GM23338 (cell line): ENCODE measurements at regions not wholly inside any gene's neighbourhood (a gene's known extent, or its start where the extent isn't known, plus 50 kb on each side); places are given as distances from the start of the nearest gene placed in this dataset.

Experiments used
- ATAC-seq: fragments of 200-7000 bp; cut with Tn5 transposase; 3 replicates; pipeline ENCODE4 v1.9.1; 2020
- DNase-seq: peaks from one replicate; pipeline ENCODE4 v3.0.0-alpha.2; 2015; ENCODE audit warnings: low spot score
- H2AFZ ChIP-seq: fragments of 200-600 bp; sonication (generic); 2 replicates; pipeline ENCODE4 v1.8.0; 2016; ENCODE audit warnings: antibody characterized with exemption, mild to moderate bottlenecking, moderate library complexity
- H3F3A ChIP-seq: fragments of 200-600 bp; sonication (generic); replicated peaks from 2 replicates; pipeline ENCODE4 v1.8.0; 2017; ENCODE audit warnings: antibody characterized with exemption, mixed run types, low read depth
- H3K27ac ChIP-seq: fragments of 200-600 bp; sonication (generic); 2 replicates; pipeline ENCODE4 v1.6.1; 2016; ENCODE audit warnings: low read depth
- H3K27me3 ChIP-seq: fragments of 200-600 bp; sonication (generic); 2 replicates; pipeline ENCODE4 v1.8.0; 2016; ENCODE audit warnings: mild to moderate bottlenecking, mixed run types, moderate library complexity; ENCODE audit not compliant: insufficient read depth
- H3K36me3 ChIP-seq: fragments of 200-600 bp; sonication (generic); 2 replicates; pipeline ENCODE4 v1.8.0; 2016; ENCODE audit warnings: mild to moderate bottlenecking; ENCODE audit not compliant: insufficient read depth
- H3K4me1 ChIP-seq: fragments of 200-600 bp; sonication (generic); 2 replicates; pipeline ENCODE4 v1.8.0; 2016; ENCODE audit warnings: mild to moderate bottlenecking, moderate library complexity; ENCODE audit not compliant: insufficient read depth
- H3K4me2 ChIP-seq: fragments of 200-600 bp; sonication (generic); 2 replicates; pipeline ENCODE4 v1.7.1; 2017; ENCODE audit warnings: mixed run types
- H3K4me3 ChIP-seq: fragments of 200-600 bp; sonication (generic); 2 replicates; pipeline ENCODE4 v1.6.1; 2016; ENCODE audit warnings: mixed run types
- H3K79me2 ChIP-seq: fragments of 200-600 bp; sonication (generic); replicated peaks from 2 replicates; pipeline ENCODE4 v1.8.0; 2017; ENCODE audit warnings: mild to moderate bottlenecking; ENCODE audit not compliant: insufficient read depth
- H3K9me2 ChIP-seq: fragments of 200-600 bp; sonication (generic); 2 replicates; pipeline ENCODE4 v1.8.0; 2017; ENCODE audit not compliant: insufficient read depth
- H4K20me1 ChIP-seq: fragments of 200-600 bp; sonication (generic); replicated peaks from 2 replicates; pipeline ENCODE4 v1.8.0; 2017; ENCODE audit warnings: mild to moderate bottlenecking; ENCODE audit not compliant: insufficient read depth
- H3K27ac Mint-ChIP-seq: 2 replicates; pipeline ENCODE4 v1.8.0; 2020; ENCODE audit warnings: inconsistent platforms, mild to moderate bottlenecking, moderate library complexity, mixed read lengths
- H3K27me3 Mint-ChIP-seq: 3 replicates; pipeline ENCODE4 v1.8.0; 2022; ENCODE audit warnings: low read depth, mild to moderate bottlenecking, moderate library complexity, mixed read lengths, inconsistent platforms; ENCODE audit not compliant: insufficient read depth, poor library complexity
- H3K36me3 Mint-ChIP-seq: 3 replicates; pipeline ENCODE4 v1.8.0; 2021; ENCODE audit warnings: low read depth, mild to moderate bottlenecking, inconsistent platforms, moderate library complexity, mixed read lengths
- H3K4me1 Mint-ChIP-seq: 3 replicates; pipeline ENCODE4 v1.8.0; 2020; ENCODE audit warnings: mild to moderate bottlenecking, inconsistent platforms, mixed read lengths
- H3K4me3 Mint-ChIP-seq: 3 replicates; pipeline ENCODE4 v1.8.0; 2021; ENCODE audit warnings: moderate library complexity, mild to moderate bottlenecking, inconsistent platforms, mixed read lengths
- H3K9me3 Mint-ChIP-seq: 3 replicates; pipeline ENCODE4 v1.8.0; 2020; ENCODE audit warnings: moderate library complexity, mild to moderate bottlenecking, inconsistent platforms, mixed read lengths
- CREB1 ChIP-seq: fragments of 250-450 bp; sonication (Bioruptor Pico); IDR thresholded peaks from 2 replicates; pipeline ENCODE4 v1.5.0; 2020; ENCODE audit warnings: low read depth, mild to moderate bottlenecking, moderate library complexity
- EZH2 ChIP-seq: fragments of 200-600 bp; sonication (generic); IDR thresholded peaks from one replicate; pipeline ENCODE4 v1.8.0; 2017; ENCODE audit warnings: antibody characterized with exemption, mild to moderate bottlenecking, low read depth; ENCODE audit not compliant: unreplicated experiment
- EZH2phosphoT487 ChIP-seq: fragments of 200-600 bp; sonication (generic); IDR thresholded peaks from one replicate; pipeline ENCODE4 v1.8.1; 2018; ENCODE audit warnings: antibody characterized with exemption; ENCODE audit not compliant: unreplicated experiment
- JUNB ChIP-seq: IDR thresholded peaks from one replicate; pipeline ENCODE4 v1.6.1; 2016; ENCODE audit warnings: antibody characterized with exemption; ENCODE audit not compliant: unreplicated experiment
- NANOG ChIP-seq: IDR thresholded peaks from 2 replicates; pipeline ENCODE4 v1.6.1; 2016; ENCODE audit warnings: antibody characterized with exemption, borderline replicate concordance
- POLR2AphosphoS5 ChIP-seq: IDR thresholded peaks from 2 replicates; pipeline ENCODE4 v1.6.1; 2016; ENCODE audit warnings: antibody characterized with exemption, low read depth
- STAT1 ChIP-seq: IDR thresholded peaks from one replicate; pipeline ENCODE4 v1.6.1; 2016; ENCODE audit warnings: antibody characterized with exemption; ENCODE audit not compliant: unreplicated experiment
- ZNF114 ChIP-seq: fragments of 250-450 bp; sonication (Bioruptor Pico); IDR thresholded peaks from 2 replicates; pipeline ENCODE4 v1.5.0; 2020; ENCODE audit warnings: mild to moderate bottlenecking, moderate library complexity
- ZNF331 ChIP-seq: fragments of 250-450 bp; sonication (Bioruptor Pico); IDR thresholded peaks from 2 replicates; pipeline ENCODE4 v1.5.0; 2020; ENCODE audit warnings: low read depth, mild to moderate bottlenecking, moderate library complexity
- ZNF462 ChIP-seq: fragments of 250-450 bp; sonication (Bioruptor Pico); IDR thresholded peaks from 2 replicates; pipeline ENCODE4 v1.5.0; 2020; ENCODE audit warnings: mild to moderate bottlenecking, moderate library complexity
- TF ChIP-seq, protein P1 (sequence below): IDR thresholded peaks from one replicate; pipeline ENCODE4 v1.6.1; 2018; ENCODE audit warnings: antibody characterized with exemption; ENCODE audit not compliant: unreplicated experiment
- TF ChIP-seq, protein P2 (sequence below): IDR thresholded peaks from 2 replicates; pipeline ENCODE4 v1.6.1; 2016; ENCODE audit warnings: antibody characterized with exemption
- TF ChIP-seq, protein P3 (sequence below), 2 experiments: fragments of 200-600 bp in 1 of 2; sonication (generic) in 1 of 2; conservative IDR thresholded peaks; 2 replicates each; pipeline versions ENCODE4 v1.5.1 to v1.6.1; 2016 to 2017; ENCODE audit warnings: antibody characterized with exemption in 2 of 2, low read depth in 2 of 2, mild to moderate bottlenecking in 2 of 2, moderate library complexity in 1 of 2

GRCh38 chr1:184260382-184260781 is 126.4 kb upstream of the C1orf21 start:
- H4K20me1 ChIP-seq, result no peaks in the 10 kb centered on the region
- no peaks in the 10 kb centered on the region; the same call in none of the 2 replicates for H3K9me2 ChIP-seq
- no peak overlapping the region for H3K4me3 ChIP-seq
- no peaks in the 10 kb centered on the region for H3K4me1 ChIP-seq
- Mint-ChIP-seq H3K27ac (no peak overlapping the region), H3K9me3 (no peaks in the 10 kb centered on the region), H3K4me3 (no peak overlapping the region), H3K4me1 (peaks cover 7% of the 10 kb centered on the region; the same call in 2 of the 3 replicates), H3K36me3 (no peaks in the 10 kb centered on the region), H3K27me3 (no peaks in the 10 kb centered on the region)
- no peak overlapping the region for H3K4me2 ChIP-seq
- H3F3A ChIP-seq, result no peaks in the 10 kb centered on the region
- H3K27ac ChIP-seq, result no peak overlapping the region
- no peaks in the 10 kb centered on the region for H3K36me3 ChIP-seq
- H2AFZ ChIP-seq, result no peak overlapping the region
- DNase-seq (no peak), ATAC-seq (no peak)
- TF ChIP-seq, protein P1, sequence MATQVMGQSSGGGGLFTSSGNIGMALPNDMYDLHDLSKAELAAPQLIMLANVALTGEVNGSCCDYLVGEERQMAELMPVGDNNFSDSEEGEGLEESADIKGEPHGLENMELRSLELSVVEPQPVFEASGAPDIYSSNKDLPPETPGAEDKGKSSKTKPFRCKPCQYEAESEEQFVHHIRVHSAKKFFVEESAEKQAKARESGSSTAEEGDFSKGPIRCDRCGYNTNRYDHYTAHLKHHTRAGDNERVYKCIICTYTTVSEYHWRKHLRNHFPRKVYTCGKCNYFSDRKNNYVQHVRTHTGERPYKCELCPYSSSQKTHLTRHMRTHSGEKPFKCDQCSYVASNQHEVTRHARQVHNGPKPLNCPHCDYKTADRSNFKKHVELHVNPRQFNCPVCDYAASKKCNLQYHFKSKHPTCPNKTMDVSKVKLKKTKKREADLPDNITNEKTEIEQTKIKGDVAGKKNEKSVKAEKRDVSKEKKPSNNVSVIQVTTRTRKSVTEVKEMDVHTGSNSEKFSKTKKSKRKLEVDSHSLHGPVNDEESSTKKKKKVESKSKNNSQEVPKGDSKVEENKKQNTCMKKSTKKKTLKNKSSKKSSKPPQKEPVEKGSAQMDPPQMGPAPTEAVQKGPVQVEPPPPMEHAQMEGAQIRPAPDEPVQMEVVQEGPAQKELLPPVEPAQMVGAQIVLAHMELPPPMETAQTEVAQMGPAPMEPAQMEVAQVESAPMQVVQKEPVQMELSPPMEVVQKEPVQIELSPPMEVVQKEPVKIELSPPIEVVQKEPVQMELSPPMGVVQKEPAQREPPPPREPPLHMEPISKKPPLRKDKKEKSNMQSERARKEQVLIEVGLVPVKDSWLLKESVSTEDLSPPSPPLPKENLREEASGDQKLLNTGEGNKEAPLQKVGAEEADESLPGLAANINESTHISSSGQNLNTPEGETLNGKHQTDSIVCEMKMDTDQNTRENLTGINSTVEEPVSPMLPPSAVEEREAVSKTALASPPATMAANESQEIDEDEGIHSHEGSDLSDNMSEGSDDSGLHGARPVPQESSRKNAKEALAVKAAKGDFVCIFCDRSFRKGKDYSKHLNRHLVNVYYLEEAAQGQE, result no peak
- TF ChIP-seq POLR2AphosphoS5, result no peak
- no peak for TF ChIP-seq ZNF331 (CRISPR knock-in tag)
- TF ChIP-seq EZH2phosphoT487, result no peak
- TF ChIP-seq EZH2, result no peak
- no peak for TF ChIP-seq CREB1 (CRISPR knock-in tag)
- no peak for TF ChIP-seq ZNF462
- TF ChIP-seq STAT1, result no peak
- TF ChIP-seq, protein P2, sequence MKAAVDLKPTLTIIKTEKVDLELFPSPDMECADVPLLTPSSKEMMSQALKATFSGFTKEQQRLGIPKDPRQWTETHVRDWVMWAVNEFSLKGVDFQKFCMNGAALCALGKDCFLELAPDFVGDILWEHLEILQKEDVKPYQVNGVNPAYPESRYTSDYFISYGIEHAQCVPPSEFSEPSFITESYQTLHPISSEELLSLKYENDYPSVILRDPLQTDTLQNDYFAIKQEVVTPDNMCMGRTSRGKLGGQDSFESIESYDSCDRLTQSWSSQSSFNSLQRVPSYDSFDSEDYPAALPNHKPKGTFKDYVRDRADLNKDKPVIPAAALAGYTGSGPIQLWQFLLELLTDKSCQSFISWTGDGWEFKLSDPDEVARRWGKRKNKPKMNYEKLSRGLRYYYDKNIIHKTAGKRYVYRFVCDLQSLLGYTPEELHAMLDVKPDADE, result no peak
- no peak for TF ChIP-seq NANOG
- TF ChIP-seq, protein P3, sequence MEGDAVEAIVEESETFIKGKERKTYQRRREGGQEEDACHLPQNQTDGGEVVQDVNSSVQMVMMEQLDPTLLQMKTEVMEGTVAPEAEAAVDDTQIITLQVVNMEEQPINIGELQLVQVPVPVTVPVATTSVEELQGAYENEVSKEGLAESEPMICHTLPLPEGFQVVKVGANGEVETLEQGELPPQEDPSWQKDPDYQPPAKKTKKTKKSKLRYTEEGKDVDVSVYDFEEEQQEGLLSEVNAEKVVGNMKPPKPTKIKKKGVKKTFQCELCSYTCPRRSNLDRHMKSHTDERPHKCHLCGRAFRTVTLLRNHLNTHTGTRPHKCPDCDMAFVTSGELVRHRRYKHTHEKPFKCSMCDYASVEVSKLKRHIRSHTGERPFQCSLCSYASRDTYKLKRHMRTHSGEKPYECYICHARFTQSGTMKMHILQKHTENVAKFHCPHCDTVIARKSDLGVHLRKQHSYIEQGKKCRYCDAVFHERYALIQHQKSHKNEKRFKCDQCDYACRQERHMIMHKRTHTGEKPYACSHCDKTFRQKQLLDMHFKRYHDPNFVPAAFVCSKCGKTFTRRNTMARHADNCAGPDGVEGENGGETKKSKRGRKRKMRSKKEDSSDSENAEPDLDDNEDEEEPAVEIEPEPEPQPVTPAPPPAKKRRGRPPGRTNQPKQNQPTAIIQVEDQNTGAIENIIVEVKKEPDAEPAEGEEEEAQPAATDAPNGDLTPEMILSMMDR (conservative IDR thresholded peaks at IDR 0.05; ENCODE audit: low read depth in 2 of 2), result no peak
- no peak for TF ChIP-seq ZNF114 (CRISPR knock-in tag)
- TF ChIP-seq JUNB, result no peak
- H3K27me3 ChIP-seq, result no peaks in the 10 kb centered on the region
- no peaks in the 10 kb centered on the region for H3K79me2 ChIP-seq
